Uterus (tissue), 3 donors: ENCODE measurements at regions not wholly inside any gene's neighbourhood (a gene's known extent, or its start where the extent isn't known, plus 50 kb on each side); places are given as distances from the start of the nearest gene placed in this dataset.
A peak's percentile ranks its signal among the peaks of the same experiment; 100 is the strongest.

Experiments used
- DNase-seq, 2 donors: peaks; one replicate each; pipeline ENCODE4 v3.0.0-alpha.2; 2019 to 2020
- H3K27ac ChIP-seq, 2 donors: fragments of 200-600 bp; sonication (generic); 1 replicate in 1 of 2; 2 replicates in 1 of 2; pipeline ENCODE4 v1.5.1; 2016 to 2018
- H3K27me3 ChIP-seq, 2 donors: fragments of 200-600 bp; sonication (generic); one replicate each; pipeline ENCODE4 v1.5.1; 2018 to 2019; ENCODE audit warnings: control low read depth in 1 of 2
- H3K36me3 ChIP-seq, 2 donors: fragments of 200-600 bp; sonication (generic); one replicate each; pipeline ENCODE4 v1.5.1; 2019; ENCODE audit warnings: control low read depth in 1 of 2
- H3K4me1 ChIP-seq, 2 donors: fragments of 200-600 bp; sonication (generic); one replicate each; pipeline ENCODE4 v1.5.1; 2018 to 2019; ENCODE audit warnings: control low read depth in 1 of 2
- H3K4me3 ChIP-seq, 2 donors: fragments of 200-600 bp; sonication (generic); 1 replicate in 1 of 2; 2 replicates in 1 of 2; pipeline ENCODE4 v1.5.1; 2018 to 2019; ENCODE audit warnings: mild to moderate bottlenecking in 1 of 2
- H3K9me3 ChIP-seq, 2 donors: fragments of 200-600 bp; sonication (generic); one replicate each; pipeline ENCODE4 v1.5.1; 2019; ENCODE audit warnings: control low read depth in 1 of 2
- POLR2A ChIP-seq, 2 donors: fragments of 450-650 bp; IDR thresholded peaks; one replicate each; pipeline ENCODE4 v1.6.1; 2016; ENCODE audit warnings: antibody characterized with exemption in 2 of 2, mild to moderate bottlenecking in 1 of 2, moderate library complexity in 1 of 2
- intact Hi-C: fragments of 100-400 bp; cut with DNase I; formaldehyde crosslinking; loops from one replicate; pipeline ENCODE4 v1.15.1; 2023; ENCODE audit warnings: low total_unique reads
- TF ChIP-seq, protein P1 (sequence below), 4 experiments: fragments of 200-600 bp in 2 of 4; fragments of 450-650 bp in 2 of 4; sonication (generic) in 2 of 4; IDR thresholded peaks; one replicate each; pipeline ENCODE4 v1.5.1; 2016 to 2019; ENCODE audit warnings: antibody characterized with exemption in 4 of 4, mild to moderate bottlenecking in 2 of 4, moderate library complexity in 1 of 4
- donor health status: DM: yes; HTN: yes; CAD: no.

DNA sequence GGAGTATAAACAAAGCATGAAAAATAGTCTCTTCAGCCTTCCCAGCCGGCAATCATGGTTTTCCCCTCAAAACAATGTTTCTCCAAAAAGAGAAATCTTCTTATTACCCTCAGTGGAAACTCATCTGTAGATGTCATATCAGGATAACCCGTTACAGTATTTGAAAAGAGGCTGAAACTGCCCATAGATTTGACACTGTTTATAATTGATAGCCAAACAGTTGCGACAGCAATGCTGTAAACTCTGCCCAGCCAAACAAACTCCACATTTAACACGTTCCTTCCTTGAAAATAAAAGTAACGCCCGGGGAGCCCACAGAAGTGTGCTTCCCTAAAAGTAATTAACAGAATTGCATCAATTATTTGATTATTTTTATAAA lies 201.3 kb upstream of the FOXN3 start:
- H3K27me3 ChIP-seq, result no peaks in the 10 kb centered on the region
- intact Hi-C loops, result loop anchor here (10.0 kb wide), 1 partner anchor 184 kb away; no protein-coding TSS in a partner anchor
- peak overlapping the region; percentile 56 to 81 for H3K27ac ChIP-seq
- no peak for DNase-seq
- no peaks in the 10 kb centered on the region for H3K4me1 ChIP-seq
- TF ChIP-seq, protein P1, sequence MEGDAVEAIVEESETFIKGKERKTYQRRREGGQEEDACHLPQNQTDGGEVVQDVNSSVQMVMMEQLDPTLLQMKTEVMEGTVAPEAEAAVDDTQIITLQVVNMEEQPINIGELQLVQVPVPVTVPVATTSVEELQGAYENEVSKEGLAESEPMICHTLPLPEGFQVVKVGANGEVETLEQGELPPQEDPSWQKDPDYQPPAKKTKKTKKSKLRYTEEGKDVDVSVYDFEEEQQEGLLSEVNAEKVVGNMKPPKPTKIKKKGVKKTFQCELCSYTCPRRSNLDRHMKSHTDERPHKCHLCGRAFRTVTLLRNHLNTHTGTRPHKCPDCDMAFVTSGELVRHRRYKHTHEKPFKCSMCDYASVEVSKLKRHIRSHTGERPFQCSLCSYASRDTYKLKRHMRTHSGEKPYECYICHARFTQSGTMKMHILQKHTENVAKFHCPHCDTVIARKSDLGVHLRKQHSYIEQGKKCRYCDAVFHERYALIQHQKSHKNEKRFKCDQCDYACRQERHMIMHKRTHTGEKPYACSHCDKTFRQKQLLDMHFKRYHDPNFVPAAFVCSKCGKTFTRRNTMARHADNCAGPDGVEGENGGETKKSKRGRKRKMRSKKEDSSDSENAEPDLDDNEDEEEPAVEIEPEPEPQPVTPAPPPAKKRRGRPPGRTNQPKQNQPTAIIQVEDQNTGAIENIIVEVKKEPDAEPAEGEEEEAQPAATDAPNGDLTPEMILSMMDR (IDR thresholded peaks at IDR 0.05), result no peak
- TF ChIP-seq POLR2A (IDR thresholded peaks at IDR 0.05), result no peak
- peak overlapping the region; percentile 53 to 61 for H3K4me3 ChIP-seq
- H3K9me3 ChIP-seq, result no peaks in the 10 kb centered on the region
- H3K36me3 ChIP-seq, result no peaks in the 10 kb centered on the region

DNA sequence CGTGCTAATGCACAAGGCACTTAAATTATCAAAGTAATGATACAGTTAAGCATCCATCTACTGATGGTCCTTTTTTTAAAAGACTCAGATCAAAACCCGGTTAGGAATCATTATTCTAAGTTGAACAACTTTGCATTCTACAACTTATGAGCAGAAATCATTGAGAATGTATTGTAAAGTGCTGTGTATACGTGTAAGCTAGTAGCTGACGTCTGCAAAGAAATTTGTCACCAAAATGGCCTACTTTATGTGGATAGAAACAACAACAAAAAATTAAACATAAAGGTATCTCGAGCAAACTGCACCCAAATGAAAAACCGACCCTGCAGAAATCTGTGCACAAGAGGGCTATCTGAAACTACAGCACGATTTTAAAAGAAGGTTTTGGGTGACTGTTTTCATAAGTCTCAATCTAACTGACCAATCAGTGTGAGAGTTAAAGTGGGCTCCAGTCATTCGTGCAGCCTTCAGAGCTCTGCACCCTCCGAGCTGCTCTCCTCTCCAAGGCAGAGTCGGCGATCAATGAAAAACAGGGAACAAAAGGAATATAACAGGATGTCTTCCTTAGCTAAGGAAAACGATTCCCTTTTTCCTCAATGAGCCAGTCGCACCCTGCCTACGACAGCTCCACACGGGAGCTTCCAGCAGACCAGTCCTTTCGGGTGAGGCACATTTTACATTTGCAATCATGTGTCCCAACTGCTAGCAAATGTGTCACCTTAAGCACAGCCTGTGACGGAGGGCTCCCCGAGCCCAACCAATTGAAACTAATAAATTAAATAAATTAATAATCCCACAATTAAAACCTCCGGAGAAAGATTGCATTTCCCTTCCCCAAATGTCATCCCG lies 200.7 kb upstream of the FOXN3 start:
- H3K27ac ChIP-seq, result peak overlapping the region; percentile 56 to 81
- TF ChIP-seq, protein P1 (IDR thresholded peaks at IDR 0.05), result no peak
- TF ChIP-seq POLR2A (IDR thresholded peaks at IDR 0.05), result no peak
- no peaks in the 10 kb centered on the region for H3K9me3 ChIP-seq
- intact Hi-C loops, result loop anchor here (10.0 kb wide), 1 partner anchor 183 kb away; no protein-coding TSS in a partner anchor
- no peaks in the 10 kb centered on the region for H3K4me1 ChIP-seq
- peak overlapping the region; percentile 53 to 61 for H3K4me3 ChIP-seq
- DNase-seq, result no peak
- no peaks in the 10 kb centered on the region for H3K36me3 ChIP-seq
- H3K27me3 ChIP-seq, result no peaks in the 10 kb centered on the region

DNA sequence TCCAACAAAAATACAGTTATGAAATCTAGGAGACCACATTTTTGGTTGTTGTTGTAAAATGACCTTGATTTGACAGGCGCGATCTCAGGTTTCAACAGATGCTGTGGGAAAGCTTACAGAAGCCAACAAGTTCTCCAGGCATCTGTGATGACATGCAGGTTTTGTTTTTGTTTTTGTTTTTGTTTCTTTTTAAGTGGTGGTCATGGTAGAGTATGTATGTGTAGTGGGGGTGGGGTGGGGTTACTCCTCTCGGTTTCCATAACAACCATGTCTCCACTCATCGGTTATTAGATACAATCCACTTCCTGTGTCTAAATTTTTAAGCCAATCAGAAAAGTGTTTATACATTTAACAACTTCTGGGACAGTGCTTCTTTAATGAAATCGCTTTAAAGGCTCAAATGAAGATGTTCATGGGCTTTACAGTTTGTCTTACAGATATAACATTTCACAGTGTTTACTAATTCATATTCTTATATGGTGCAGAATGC lies 199.9 kb upstream of the FOXN3 start:
- Histone ChIP-seq H3K27me3 (no peaks in the 10 kb centered on the region), H3K27ac (no peak overlapping the region), H3K9me3 (no peaks in the 10 kb centered on the region), H3K4me1 (no peaks in the 10 kb centered on the region), H3K4me3 (no peak overlapping the region), H3K36me3 (no peaks in the 10 kb centered on the region)
- no peak for TF ChIP-seq POLR2A (IDR thresholded peaks at IDR 0.05)
- TF ChIP-seq, protein P1 (IDR thresholded peaks at IDR 0.05), result no peak
- intact Hi-C loops, result loop anchor here (10.0 kb wide), 1 partner anchor 182 kb away; no protein-coding TSS in a partner anchor
- DNase-seq, result no peak

DNA sequence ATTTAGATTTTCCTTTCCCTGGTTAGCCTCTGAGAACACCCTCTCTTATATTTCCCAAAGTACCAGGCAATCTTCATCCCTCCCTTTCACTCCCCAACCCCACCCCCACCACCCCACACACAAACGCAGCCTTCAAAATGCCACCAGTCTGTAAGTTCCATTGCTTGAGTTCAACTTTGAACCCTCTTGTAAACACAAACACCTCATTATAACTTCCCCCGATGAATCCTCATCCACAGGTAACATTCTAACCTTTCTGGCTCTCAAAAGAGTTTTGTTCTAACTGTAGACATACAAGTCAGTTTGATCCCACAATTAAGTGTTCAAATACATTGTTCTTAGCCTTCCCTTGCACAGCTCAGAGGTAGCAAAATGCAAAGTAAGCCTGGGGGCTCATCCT lies 199.4 kb upstream of the FOXN3 start:
- H3K36me3 ChIP-seq, result no peaks in the 10 kb centered on the region
- DNase-seq, result no peak
- TF ChIP-seq, protein P1 (IDR thresholded peaks at IDR 0.05), result no peak
- TF ChIP-seq POLR2A (IDR thresholded peaks at IDR 0.05), result no peak
- H3K9me3 ChIP-seq, result no peaks in the 10 kb centered on the region
- no peaks in the 10 kb centered on the region for H3K4me1 ChIP-seq
- H3K27me3 ChIP-seq, result no peaks in the 10 kb centered on the region
- no peak overlapping the region for H3K4me3 ChIP-seq
- no peak overlapping the region for H3K27ac ChIP-seq
- intact Hi-C loops, result loop anchor here (10.0 kb wide), 1 partner anchor 182 kb away; no protein-coding TSS in a partner anchor

DNA sequence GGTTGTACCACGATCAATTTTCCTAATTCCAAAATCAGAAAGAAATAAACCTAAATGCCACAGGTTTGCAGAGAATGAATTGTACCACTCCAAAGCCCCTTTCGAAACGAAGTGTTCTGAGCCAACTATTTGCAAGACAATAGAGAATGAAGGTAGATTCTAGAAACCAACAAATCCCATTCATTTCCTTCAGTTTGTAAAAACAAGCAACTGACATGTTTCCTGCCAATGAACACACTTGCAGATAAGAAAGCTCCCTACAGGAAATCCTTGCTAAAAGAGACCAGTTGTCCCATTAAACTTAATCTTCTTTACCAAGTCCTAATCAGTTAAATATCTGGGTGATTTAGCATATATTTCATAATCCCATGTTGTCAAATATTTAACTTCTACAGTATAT lies 198.4 kb upstream of the FOXN3 start:
- Histone ChIP-seq H3K4me1 (no peaks in the 10 kb centered on the region), H3K36me3 (no peaks in the 10 kb centered on the region), H3K27ac (peak overlapping the region in 1 of 2 donors; percentile 22), H3K4me3 (no peak overlapping the region), H3K9me3 (no peaks in the 10 kb centered on the region), H3K27me3 (no peaks in the 10 kb centered on the region)
- TF ChIP-seq POLR2A (IDR thresholded peaks at IDR 0.05), result no peak
- TF ChIP-seq, protein P1 (IDR thresholded peaks at IDR 0.05), result no peak
- intact Hi-C loops, result loop anchor here (10.0 kb wide), 1 partner anchor 181 kb away; no protein-coding TSS in a partner anchor
- DNase-seq, result no peak
